Limb (tissue), 2 donors: ENCODE measurements at regions not wholly inside any gene's neighbourhood (a gene's known extent, or its start where the extent isn't known, plus 50 kb on each side); places are given as distances from the start of the nearest gene placed in this dataset.

Experiments
- DNase-seq, 2 donors: peaks; one replicate each; pipeline ENCODE4 v3.0.0-alpha.2; 2016; ENCODE audit errors: extremely low spot score in 2 of 2

DNA sequence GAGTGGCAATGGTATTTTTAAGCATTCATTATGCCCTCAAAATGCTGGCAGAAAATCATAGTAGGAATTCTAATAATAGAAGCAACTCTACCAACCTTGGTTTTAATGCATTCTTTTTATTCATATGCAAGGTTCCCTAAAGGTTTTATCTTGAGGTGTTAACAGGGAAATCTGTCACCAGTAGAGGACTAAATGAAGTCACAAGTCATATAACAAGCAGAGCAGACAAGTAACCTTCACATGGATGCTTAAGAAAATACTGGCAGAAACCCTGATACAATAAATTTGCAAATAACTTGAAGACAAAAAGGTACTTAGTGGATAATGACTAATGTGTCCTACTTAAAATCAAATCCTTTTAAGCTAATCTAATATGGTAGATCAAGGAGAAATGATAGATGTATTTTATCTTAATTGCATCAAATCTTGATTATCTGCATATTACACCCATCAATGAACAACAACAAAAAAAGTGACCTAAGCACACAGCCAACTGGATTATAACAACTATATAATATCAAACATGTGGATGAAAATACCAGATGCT, 73.3 kb downstream of the RFC3 start:
- DNase-seq, result no peak

DNA sequence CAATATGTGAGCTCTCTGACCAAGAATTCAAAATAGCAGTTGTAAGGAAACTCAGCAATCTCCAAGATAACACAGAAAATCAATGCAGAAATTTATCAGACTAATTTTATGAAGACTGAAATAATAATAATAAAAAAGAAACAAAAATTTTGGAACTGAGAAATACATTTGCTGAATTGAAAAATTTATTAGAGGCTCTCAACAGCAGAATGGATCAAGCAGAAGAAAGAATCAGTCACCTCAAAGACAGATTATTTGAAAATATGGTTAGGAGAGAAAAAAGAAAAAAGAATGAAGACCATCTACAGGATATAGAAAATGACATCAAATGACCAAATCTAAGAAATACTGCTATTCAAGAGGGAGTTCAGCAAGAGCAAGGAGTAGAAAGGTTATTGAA, 75.6 kb downstream of the RFC3 start:
- no peak for DNase-seq

- no peak for DNase-seq
Observed at GRCh38 chr13:33904431-33904830, 86.5 kb downstream of the RFC3 start.

GRCh38 chr13:33908116-33908515, 90.2 kb downstream of the RFC3 start:
- DNase-seq, result no peak

DNA sequence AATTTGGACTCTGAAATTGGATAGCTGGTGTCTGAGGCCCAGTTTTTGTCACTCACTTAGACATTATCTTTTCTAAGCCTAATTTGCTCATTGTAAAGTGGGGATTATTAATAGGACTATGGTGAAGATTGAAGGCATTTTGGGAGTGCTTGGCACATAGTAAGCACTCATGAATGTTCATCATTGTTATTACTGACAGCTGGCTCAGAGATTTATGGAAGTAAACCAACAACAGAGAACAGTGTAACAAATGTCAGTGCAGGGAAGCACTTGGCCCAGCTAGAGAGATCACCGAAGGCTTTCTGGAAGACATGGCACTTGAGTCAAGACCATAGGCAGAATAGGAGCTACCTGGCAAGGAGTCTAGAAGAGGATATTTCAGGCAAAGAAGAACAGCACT, 92.3 kb downstream of the RFC3 start:
- no peak for DNase-seq

- no peak for DNase-seq
Observed at GRCh38 chr13:33911521-33911920, 93.6 kb downstream of the RFC3 start.

GRCh38 chr13:33913829-33914228, 95.9 kb downstream of the RFC3 start:
- no peak for DNase-seq

- no peak for DNase-seq
Observed at GRCh38 chr13:33917190-33917589, 99.2 kb downstream of the RFC3 start.

- no peak for DNase-seq
Observed at GRCh38 chr13:33918199-33918932, 100.4 kb downstream of the RFC3 start.

DNA sequence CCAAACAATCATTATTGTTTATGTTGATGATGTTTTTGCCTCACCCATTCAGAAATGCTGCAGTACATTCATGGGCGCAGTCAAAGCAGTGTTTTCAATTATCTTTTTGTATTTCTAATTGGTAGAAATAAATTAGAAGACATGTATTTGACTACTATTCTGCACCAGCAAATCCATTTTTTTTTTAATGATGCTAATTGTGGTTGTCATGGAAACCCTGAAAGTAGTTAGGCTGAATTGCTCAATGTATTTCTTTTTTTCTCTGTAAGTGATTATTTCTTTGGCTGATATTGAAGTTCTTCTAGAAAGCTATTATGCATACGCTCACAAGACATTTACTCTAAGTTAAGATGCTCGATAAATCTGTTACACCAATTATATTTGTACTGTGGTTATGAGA, 101.2 kb downstream of the RFC3 start:
- no peak for DNase-seq

DNA sequence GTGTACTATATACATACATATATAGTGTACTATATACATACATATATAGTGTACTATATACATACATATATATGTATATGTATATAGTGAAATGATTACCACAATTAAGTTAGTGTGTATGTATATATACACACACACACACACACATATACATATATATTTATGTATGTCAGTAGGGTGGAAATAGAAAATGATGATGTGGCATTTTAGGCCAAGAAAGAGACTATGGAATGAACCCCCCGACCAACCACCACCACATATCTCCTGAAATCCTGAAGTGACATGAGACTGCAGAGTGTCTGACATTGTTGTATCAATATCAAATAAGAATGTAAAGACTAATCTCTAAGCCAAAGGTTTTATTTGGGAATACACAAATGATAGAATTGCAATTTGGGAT, 107.6 kb downstream of the RFC3 start:
- no peak for DNase-seq

DNA sequence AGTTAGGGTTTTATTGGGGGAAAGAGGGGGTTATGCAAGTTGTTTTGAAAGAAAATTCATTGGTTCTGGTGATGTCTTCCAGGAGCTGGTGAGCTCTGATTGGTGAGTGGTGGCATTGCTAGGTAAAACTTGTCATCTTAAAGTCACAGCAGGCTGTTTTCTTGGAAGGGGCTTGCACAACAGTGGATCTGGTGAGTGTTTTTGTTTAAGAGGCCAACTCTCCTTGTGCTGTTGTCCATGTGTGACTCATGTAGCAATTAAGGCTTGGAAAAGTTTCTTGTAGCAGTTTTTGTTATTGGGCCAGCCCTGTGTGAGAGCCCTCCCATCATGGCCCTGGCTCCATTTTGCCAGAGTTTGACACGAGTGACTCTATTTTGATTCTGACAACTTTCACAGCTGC, 109.4 kb downstream of the RFC3 start:
- no peak for DNase-seq

DNA sequence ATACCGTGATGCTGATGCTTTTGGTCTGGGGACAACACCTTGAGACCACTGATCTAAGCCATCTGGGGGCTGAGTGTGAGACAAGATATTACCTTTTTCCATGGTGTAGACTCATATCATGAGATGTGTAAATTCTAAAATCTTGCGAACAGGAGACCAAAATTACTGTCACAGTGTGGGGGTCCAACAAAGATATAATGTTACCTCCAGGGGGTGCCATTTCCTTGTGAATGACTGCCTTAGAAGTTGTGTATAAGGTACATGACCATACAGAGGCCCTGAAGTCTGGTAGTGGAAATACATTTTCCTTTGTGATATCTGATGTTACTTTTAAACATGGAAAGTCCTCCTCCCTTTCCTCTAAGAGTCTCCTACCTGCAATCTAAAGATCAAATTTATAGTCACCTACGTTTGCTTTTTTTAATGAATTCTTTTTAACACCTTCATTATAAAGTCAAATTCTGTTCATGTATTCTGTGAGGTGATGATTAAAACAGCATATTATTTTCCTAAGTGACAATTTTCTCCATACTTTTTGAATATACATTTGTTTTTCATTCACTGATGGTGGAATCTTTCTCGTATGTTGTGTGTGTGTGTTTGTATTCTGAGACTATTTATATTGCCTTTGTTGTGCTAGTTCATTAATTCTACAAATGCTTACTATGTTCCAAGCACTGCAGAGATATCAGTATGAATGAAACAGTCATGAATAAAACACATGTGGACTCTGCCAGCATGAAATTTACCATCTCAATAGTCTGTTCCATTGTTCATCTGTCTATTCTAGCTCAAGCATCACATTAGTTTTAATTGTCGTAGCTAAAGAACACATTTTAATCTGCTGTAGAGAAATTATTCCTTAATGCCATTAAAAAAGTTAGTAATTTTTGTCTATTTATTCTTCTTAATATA, 113.7 kb downstream of the RFC3 start:
- peak in 1 of 2 donors; percentile 27 for DNase-seq

- DNase-seq, result no peak
Observed at GRCh38 chr13:33932769-33933406, 114.9 kb downstream of the RFC3 start.

- no peak for DNase-seq
Observed at GRCh38 chr13:33933810-33934209, 115.9 kb downstream of the RFC3 start.

GRCh38 chr13:33934343-33934742, 116.4 kb downstream of the RFC3 start:
- DNase-seq, result no peak

- DNase-seq, result no peak
Observed at GRCh38 chr13:33934951-33935371, 117.0 kb downstream of the RFC3 start.

DNA sequence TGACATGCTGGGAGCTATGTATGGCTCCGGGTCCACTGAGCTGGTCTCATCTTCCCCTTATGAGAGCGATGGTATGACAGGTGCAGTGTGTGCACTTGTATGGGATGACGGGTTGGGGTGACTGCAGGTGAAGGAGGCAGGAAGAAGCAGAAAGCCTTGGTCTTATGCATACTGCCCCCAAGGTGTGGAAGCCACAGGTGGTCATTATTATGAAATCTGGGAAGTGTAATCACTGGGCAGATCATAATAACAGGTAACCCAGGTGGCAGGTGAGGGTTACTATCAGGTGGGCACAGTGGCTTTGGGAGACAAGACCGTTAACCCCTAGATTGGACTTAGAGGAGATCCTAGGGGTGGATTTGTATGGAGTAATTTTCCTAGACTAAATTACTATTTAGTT, 118.0 kb downstream of the RFC3 start:
- DNase-seq, result no peak

GRCh38 chr13:33937373-33938098, 119.6 kb downstream of the RFC3 start:
- no peak for DNase-seq

DNA sequence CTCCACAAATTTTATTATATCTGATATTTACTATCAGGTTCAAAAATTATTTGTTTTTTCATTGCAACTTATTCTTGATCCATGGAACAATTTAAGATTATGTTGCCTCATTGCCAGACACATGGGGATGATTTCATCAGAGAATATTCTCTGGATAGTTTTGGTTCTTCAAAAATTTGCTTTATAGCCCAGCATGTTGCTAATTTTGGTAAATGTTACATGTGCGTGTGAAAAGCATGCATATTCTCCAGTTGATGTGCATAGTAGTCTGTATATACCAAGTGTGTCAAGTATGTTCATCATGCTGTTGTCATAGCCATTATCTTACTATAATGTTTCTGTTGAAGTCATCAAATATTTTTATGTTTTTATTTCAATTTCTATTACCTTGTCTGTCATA, 122.3 kb downstream of the RFC3 start:
- DNase-seq, result no peak

DNA sequence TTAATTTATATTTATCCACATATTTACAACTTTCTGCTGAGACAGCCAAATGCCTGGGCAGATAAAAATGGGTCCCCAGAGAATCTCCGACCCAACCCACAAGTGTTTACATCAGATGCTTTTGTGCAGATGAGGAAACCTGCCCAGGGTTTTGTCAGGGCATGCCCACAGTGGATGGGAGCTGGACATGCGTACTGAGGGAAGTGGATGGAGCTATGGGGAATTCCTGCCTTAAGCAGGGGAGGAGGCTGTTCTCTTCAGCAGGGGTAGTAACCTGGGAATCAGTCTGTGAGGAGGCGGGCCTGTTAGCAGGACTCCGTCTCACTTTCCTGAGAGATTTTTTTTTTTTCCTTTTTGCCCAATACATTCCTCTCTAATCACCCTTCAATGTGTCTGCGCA, 122.9 kb downstream of the RFC3 start:
- DNase-seq, result no peak
